Activated CD4-positive, alpha-beta T cell treated with anti-CD3 and anti-CD28 coated beads, Interleukin-10, Interleukin-2, amounts not matched to agents 100 ng/mL and 50 ng/mL, durations not matched to agents 16 hours and 8 hours (primary cell): ENCODE measurements at regions not wholly inside any gene's neighbourhood (a gene's known extent, or its start where the extent isn't known, plus 50 kb on each side); places are given as distances from the start of the nearest gene placed in this dataset.
"Not testable (repeated sequence)": the region's sequence is repeated elsewhere in the genome, so short reads cannot be mapped to it uniquely, and the experiment has no call there.

Source experiments
- DNase-seq: peaks from one replicate; pipeline ENCODE4 v3.0.0-alpha.2; 2020

- DNase-seq: no peak
Measured at GRCh38 chr11:109945626-109946321, 147.4 kb upstream of the ZC3H12C start.

- peak; percentile 80 for DNase-seq
Measured at GRCh38 chr11:109946322-109946846, 146.8 kb upstream of the ZC3H12C start.

GRCh38 chr11:109954534-109954933 is 138.7 kb upstream of the ZC3H12C start:
- DNase-seq: no peak

GRCh38 chr11:109956124-109956793 is 136.9 kb upstream of the ZC3H12C start:
- DNase-seq: no peak

GRCh38 chr11:109957000-109957399 is 136.2 kb upstream of the ZC3H12C start:
- no peak for DNase-seq

GRCh38 chr11:109957601-109958000 is 135.6 kb upstream of the ZC3H12C start:
- no peak for DNase-seq

DNA sequence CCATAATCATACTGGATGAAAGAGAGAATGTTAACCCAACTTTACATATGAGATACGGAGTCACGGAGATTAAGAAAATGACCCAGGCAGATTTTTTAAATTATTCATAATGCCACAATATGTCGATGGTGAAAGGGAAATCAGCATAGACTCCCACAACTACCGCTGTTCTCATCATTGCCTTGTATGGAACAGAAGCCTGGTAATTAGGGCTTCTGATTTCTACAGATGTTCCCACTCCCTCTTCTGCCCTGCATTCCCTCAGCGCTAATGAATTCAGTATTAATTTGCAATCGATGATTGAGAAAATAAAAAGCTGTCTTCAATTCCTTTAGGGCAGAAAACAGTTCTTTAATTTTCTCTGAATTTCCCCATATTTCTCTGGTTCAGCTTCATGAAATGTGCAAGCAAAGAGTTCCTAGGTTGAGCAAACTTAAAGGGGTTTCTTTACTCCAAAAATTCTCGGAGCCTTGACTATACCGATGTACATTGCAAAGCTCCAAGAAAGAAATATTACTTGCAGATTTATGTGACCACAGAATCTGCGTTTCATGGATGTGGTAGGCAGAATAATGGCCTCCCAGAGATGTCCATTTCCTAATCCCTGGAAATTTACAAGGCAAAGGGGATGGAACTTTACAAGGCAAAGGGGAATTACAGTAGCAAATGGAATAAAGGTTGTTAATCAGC is 134.9 kb upstream of the ZC3H12C start:
- no peak for DNase-seq

DNA sequence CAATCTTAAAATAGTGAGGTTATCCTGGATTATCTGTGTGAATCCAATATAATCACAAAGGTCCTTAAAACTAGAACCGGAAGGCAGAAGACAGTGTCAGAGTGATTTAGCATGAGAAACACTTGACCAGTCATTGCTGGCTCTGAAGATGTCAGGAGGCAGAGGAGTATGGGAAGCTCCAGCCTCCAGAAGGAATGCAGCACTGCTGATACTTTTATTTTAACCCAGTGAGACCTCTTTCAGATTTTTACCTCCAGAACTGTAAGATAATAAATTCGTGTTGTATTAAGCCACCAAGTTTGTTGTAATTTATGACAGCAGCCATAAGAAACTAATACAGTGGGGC is 134.4 kb upstream of the ZC3H12C start:
- DNase-seq: no peak

- no peak for DNase-seq
Measured at GRCh38 chr11:109960831-109961230, 132.4 kb upstream of the ZC3H12C start.

DNA sequence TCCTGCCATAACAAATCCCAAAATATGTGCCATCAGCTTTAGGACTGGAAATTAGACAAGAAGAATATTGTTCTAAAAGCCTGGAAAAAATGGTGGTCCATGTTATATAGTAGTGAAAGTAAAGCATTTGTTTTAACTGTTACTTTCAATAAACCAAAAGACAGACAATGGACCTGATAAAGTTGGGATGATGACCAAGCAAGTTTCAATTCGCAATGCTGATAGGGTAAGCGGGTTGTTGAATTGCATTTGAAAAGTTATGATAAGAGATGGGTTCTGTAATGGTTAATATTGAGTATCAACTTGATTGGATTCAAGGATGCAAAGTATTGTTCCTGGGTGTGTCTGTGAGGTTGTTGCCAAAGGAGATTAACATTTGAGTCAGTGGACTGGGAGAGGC is 131.9 kb upstream of the ZC3H12C start:
- no peak for DNase-seq

GRCh38 chr11:109963101-109963500 is 130.1 kb upstream of the ZC3H12C start:
- DNase-seq: no peak

GRCh38 chr11:109964487-109964886 is 128.7 kb upstream of the ZC3H12C start:
- no peak for DNase-seq

DNA sequence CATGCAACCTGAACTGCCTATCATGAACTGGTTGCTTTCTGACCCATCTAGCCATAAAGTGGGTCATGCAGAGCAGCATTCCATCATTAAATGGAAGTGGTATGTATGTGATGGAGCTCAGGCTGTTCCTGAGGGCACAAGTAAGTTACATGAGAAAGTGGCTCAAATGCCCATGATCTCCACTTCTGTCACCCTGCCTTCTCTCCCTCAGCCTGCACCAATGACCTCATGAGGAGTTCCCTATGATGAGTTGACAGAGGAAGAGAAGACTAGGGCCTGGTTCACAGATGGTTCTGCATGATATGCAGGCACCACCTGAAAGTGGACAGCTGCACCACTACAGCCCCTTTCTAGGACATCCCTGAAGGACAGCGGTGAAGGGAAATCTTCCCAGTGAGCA is 127.7 kb upstream of the ZC3H12C start:
- not testable (repeated sequence) for DNase-seq

DNA sequence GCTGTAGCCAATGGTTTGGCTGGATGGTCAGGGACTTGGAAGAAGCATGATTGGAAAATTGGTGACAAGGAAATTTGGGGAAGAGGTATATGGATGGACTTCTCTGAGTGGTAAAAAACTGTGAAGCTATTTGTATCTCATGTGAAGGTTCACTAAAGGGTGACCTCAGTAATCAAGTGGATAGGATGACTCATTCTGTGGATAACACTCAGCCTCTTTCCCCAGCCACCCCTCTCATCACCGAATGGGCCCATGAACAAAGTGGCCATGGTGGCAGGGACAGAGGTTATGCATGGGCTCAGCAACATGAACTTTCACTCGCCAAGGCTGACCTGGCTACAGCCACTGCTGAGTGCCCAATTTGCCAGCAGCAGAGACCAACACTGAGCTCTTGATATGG is 127.3 kb upstream of the ZC3H12C start:
- DNase-seq: not testable (repeated sequence)

DNA sequence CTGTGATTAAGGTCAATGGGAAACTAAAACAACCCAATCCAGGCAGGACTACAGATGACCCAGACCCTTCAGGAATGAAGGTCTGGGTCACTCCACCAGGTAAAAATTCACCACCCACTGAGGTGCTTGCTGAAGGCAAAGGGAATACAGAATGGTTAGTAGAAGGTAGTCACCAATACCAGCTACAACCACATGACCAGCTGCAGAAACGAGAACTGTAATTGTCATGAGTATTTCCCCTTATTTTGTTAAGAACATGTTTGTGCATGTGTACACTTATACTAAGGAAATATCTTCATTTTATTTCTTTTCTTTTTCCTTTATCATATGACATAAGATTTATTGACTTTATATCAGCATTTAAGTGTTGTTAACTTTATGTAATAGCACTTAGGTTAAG is 126.1 kb upstream of the ZC3H12C start:
- DNase-seq: not testable (repeated sequence)

GRCh38 chr11:109968299-109968698 is 124.9 kb upstream of the ZC3H12C start:
- no peak for DNase-seq

DNA sequence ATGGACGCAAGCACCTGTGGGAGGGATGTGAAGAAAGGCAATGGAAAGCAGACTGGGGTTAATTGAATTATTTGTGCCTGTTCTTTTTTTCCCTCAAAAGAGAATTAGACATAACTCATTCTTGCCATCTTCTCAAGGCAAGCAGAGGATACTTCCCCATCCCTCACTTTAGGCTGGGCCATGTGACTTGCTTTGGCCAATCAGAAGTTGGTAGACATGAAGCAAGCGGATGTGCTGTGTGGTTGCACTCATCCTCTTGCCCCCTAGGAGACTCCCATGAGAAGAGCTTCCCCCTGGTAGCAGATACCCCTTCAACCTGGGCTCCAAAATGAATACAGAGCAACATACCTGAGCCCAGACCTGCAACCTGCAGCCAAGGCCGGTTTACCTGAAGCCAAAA is 124.4 kb upstream of the ZC3H12C start:
- DNase-seq: no peak

- DNase-seq: peak; percentile 33
Measured at GRCh38 chr11:109970516-109971183, 122.5 kb upstream of the ZC3H12C start.

- no peak for DNase-seq
Measured at GRCh38 chr11:109971184-109971523, 122.0 kb upstream of the ZC3H12C start.

GRCh38 chr11:109972181-109972715 is 120.9 kb upstream of the ZC3H12C start:
- DNase-seq: no peak

- DNase-seq: no peak
Measured at GRCh38 chr11:109972939-109973338, 120.3 kb upstream of the ZC3H12C start.

GRCh38 chr11:109973486-109973885 is 119.7 kb upstream of the ZC3H12C start:
- DNase-seq: no peak

DNA sequence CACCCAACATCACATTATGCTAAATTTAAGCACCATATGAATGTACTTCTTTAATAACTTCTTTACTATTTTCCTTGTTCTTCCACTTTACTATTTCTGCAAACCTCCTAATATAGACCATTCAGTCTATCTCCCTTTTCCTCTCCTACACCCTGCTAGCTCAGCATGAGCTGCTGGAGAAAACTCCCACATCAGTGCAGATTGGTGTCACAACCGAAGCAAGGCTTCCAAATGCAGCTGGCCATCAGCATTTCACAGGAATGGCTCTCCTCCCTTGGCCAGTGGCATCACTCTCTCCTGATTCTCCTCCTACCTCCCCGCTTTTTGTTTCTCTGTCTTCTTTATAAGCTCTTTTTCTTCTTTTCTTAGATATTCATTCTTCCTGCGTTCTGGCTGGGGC is 118.7 kb upstream of the ZC3H12C start:
- no peak for DNase-seq
